H9 (cell line): ENCODE measurements at regions not wholly inside any gene's neighbourhood (a gene's known extent, or its start where the extent isn't known, plus 50 kb on each side); places are given as distances from the start of the nearest gene placed in this dataset.

ENCODE experiments used
- DNase-seq: peaks from one replicate; pipeline ENCODE4 v3.0.0-alpha.2; 2017
- H2AFZ ChIP-seq: one replicate; pipeline ENCODE4 v1.6.1; 2013; ENCODE audit warnings: mild to moderate bottlenecking, low read length, control low read depth, moderate library complexity
- H2AK5ac ChIP-seq: 2 replicates; pipeline ENCODE4 v1.6.1; 2013; ENCODE audit warnings: low read length, control low read depth, mixed read lengths; ENCODE audit not compliant: insufficient read length
- H2BK120ac ChIP-seq: one replicate; pipeline ENCODE4 v1.6.1; 2013; ENCODE audit warnings: low read depth, mild to moderate bottlenecking, low read length, control low read depth, inconsistent platforms; ENCODE audit not compliant: poor library complexity, severe bottlenecking
- H2BK12ac ChIP-seq: 2 replicates; pipeline ENCODE4 v1.6.1; 2013; ENCODE audit warnings: low read length, control low read depth, mixed read lengths, low read depth; ENCODE audit not compliant: insufficient read length
- H2BK15ac ChIP-seq: 2 replicates; pipeline ENCODE4 v1.6.1; 2013; ENCODE audit warnings: low read depth, low read length, control low read depth
- H2BK20ac ChIP-seq: one replicate; pipeline ENCODE4 v1.6.1; 2013; ENCODE audit warnings: low read depth, mild to moderate bottlenecking, low read length, control low read depth, inconsistent platforms; ENCODE audit not compliant: poor library complexity, severe bottlenecking
- H2BK5ac ChIP-seq: 2 replicates; pipeline ENCODE4 v1.6.1; 2013; ENCODE audit warnings: low read length, control low read depth, mixed read lengths; ENCODE audit not compliant: insufficient read length
- H3K14ac ChIP-seq: 2 replicates; pipeline ENCODE4 v1.6.1; 2013; ENCODE audit warnings: low read length, control low read depth; ENCODE audit not compliant: insufficient read depth
- H3K18ac ChIP-seq: 2 replicates; pipeline ENCODE4 v1.6.1; 2013; ENCODE audit warnings: low read depth, mild to moderate bottlenecking, mixed read lengths, low read length, control low read depth; ENCODE audit not compliant: insufficient read length
- H3K23ac ChIP-seq: 2 replicates; pipeline ENCODE4 v1.6.1; 2013; ENCODE audit warnings: low read length, control low read depth, mixed read lengths, low read depth; ENCODE audit not compliant: insufficient read length
- H3K23me2 ChIP-seq: 2 replicates; pipeline ENCODE4 v1.6.1; 2013; ENCODE audit warnings: low read depth, mild to moderate bottlenecking, mixed read lengths, low read length, control low read depth; ENCODE audit not compliant: insufficient read length, poor library complexity, severe bottlenecking
- H3K27ac ChIP-seq: 2 replicates; pipeline ENCODE4 v1.5.1; 2013; ENCODE audit warnings: low read length, control low read depth, mixed read lengths, low read depth; ENCODE audit not compliant: insufficient read length
- H3K27me3 ChIP-seq: 2 replicates; pipeline ENCODE4 v1.6.1; 2013; ENCODE audit warnings: low read length, control low read depth, inconsistent platforms; ENCODE audit not compliant: insufficient read depth
- H3K4ac ChIP-seq: 2 replicates; pipeline ENCODE4 v1.6.1; 2013; ENCODE audit warnings: low read depth, mild to moderate bottlenecking, control low read depth, inconsistent platforms, low read length, moderate library complexity
- H3K4me1 ChIP-seq: 2 replicates; pipeline ENCODE4 v1.6.1; 2013; ENCODE audit warnings: low read length, control low read depth, inconsistent platforms; ENCODE audit not compliant: insufficient read depth
- H3K4me2 ChIP-seq: 2 replicates; pipeline ENCODE4 v1.6.1; 2013; ENCODE audit warnings: low read length, control low read depth, mixed read lengths; ENCODE audit not compliant: insufficient read length, insufficient read depth
- H3K56ac ChIP-seq: 2 replicates; pipeline ENCODE4 v1.6.1; 2013; ENCODE audit warnings: low read depth, mild to moderate bottlenecking, mixed read lengths, low read length, control low read depth; ENCODE audit not compliant: insufficient read length
- H3K79me1 ChIP-seq: 2 replicates; pipeline ENCODE4 v1.6.1; 2013; ENCODE audit warnings: low read depth, mild to moderate bottlenecking, moderate library complexity, low read length, control low read depth, inconsistent platforms; ENCODE audit not compliant: insufficient read depth, poor library complexity, severe bottlenecking
- H3K79me2 ChIP-seq: 2 replicates; pipeline ENCODE4 v1.6.1; 2013; ENCODE audit warnings: low read length, control low read depth, inconsistent platforms; ENCODE audit not compliant: insufficient read depth
- H3K9ac ChIP-seq: 2 replicates; pipeline ENCODE4 v1.6.1; 2013; ENCODE audit warnings: low read length, control low read depth, mixed read lengths; ENCODE audit not compliant: insufficient read length; ENCODE audit errors: extremely low read depth
- H3K9me3 ChIP-seq: one replicate; pipeline ENCODE4 v1.6.1; 2013; ENCODE audit warnings: low read depth, low read length, inconsistent platforms; ENCODE audit not compliant: control insufficient read depth
- H3T11ph ChIP-seq: one replicate; pipeline ENCODE4 v1.6.1; 2013; ENCODE audit warnings: mild to moderate bottlenecking, low read length, control low read depth, inconsistent platforms
- H4K20me1 ChIP-seq: one replicate; pipeline ENCODE4 v1.6.1; 2013; ENCODE audit not compliant: control insufficient read depth, insufficient read length, insufficient read depth
- H4K5ac ChIP-seq: 2 replicates; pipeline ENCODE4 v1.6.1; 2013; ENCODE audit warnings: low read depth, mild to moderate bottlenecking, mixed read lengths, low read length, control low read depth; ENCODE audit not compliant: insufficient read length
- H4K8ac ChIP-seq: replicated peaks from 2 replicates; pipeline ENCODE4 v1.6.1; 2013; ENCODE audit warnings: low read length, control low read depth, mixed read lengths, low read depth; ENCODE audit not compliant: insufficient read length
- H4K91ac ChIP-seq: 2 replicates; pipeline ENCODE4 v1.6.1; 2013; ENCODE audit warnings: low read depth, mild to moderate bottlenecking, moderate library complexity, mixed read lengths, low read length, control low read depth; ENCODE audit not compliant: insufficient read length
- H3K27ac Mint-ChIP-seq, 3 experiments: 2 replicates in 2 of 3; 3 replicates in 1 of 3; pipeline ENCODE4 v1.8.0; 2020 to 2021; ENCODE audit warnings: mixed read lengths in 3 of 3, mild to moderate bottlenecking in 1 of 3, moderate library complexity in 1 of 3
- H3K27me3 Mint-ChIP-seq: 2 replicates; pipeline ENCODE4 v1.8.0; 2021; ENCODE audit warnings: low read depth, mild to moderate bottlenecking, moderate library complexity, mixed read lengths
- H3K36me3 Mint-ChIP-seq, 3 experiments: 2 replicates in 2 of 3; 3 replicates in 1 of 3; pipeline ENCODE4 v1.8.0; 2020 to 2021; ENCODE audit warnings: low read depth in 3 of 3, mixed read lengths in 3 of 3; ENCODE audit not compliant: insufficient read depth in 1 of 3
- H3K4me1 Mint-ChIP-seq, 2 experiments: 2 replicates each; pipeline ENCODE4 v1.8.0; 2020; ENCODE audit warnings: mixed read lengths in 2 of 2
- H3K4me3 Mint-ChIP-seq, 2 experiments: 2 replicates in 1 of 2; 3 replicates in 1 of 2; pipeline ENCODE4 v1.8.0; 2020 to 2021; ENCODE audit warnings: mild to moderate bottlenecking in 2 of 2, mixed read lengths in 2 of 2, moderate library complexity in 1 of 2
- H3K9me3 Mint-ChIP-seq, 2 experiments: 2 replicates in 1 of 2; 3 replicates in 1 of 2; pipeline ENCODE4 v1.8.0; 2020; ENCODE audit warnings: mild to moderate bottlenecking in 2 of 2, mixed read lengths in 2 of 2, moderate library complexity in 1 of 2
- CTCF ChIP-seq: fragments of 200-600 bp; sonication (generic); conservative IDR thresholded peaks from 3 replicates; pipeline ENCODE4 v1.8.0; 2021; ENCODE audit warnings: antibody characterized with exemption, mild to moderate bottlenecking
- WGBS: extraction: QIAGEN DNeasy Blood & Tissue Kit; methylation state at CpG from one replicate; pipeline ENCODE4 v1.1.7; 2013; ENCODE audit warnings: missing lambda C conversion rate, low lambda C conversion rate, mixed read lengths; ENCODE audit not compliant: insufficient read length; ENCODE audit errors: extremely low coverage; 5-methylcytosine and 5-hydroxymethylcytosine counted together

GRCh38 chrX:140034916-140035315 lies 69.6 kb upstream of the CXorf66 start:
- no peak overlapping the region for H2BK5ac ChIP-seq
- no peak for DNase-seq

More at GRCh38 chrX:140034916-140035315, 69.6 kb upstream of the CXorf66 start:
- H3K79me1 ChIP-seq, result no peaks in the 10 kb centered on the region
- no peak overlapping the region for H3K4ac ChIP-seq
- H3K27ac ChIP-seq, result no peak overlapping the region
- no peak overlapping the region for H2BK120ac ChIP-seq
- H3K9ac ChIP-seq, result no peak overlapping the region
- H4K20me1 ChIP-seq, result no peaks in the 10 kb centered on the region
- no peak overlapping the region for H3K4me2 ChIP-seq
- Mint-ChIP-seq H3K4me1 (peaks cover 3 to 9% of the 10 kb centered on the region in 2 experiments), H3K4me3 (no peak overlapping the region), H3K27me3 (no peaks in the 10 kb centered on the region; the same call in 1 of the 2 replicates), H3K9me3 (peaks cover 0 to 2% of the 10 kb centered on the region in 2 experiments; a peak in 4 of 5 replicates), H3K36me3 (no peaks in the 10 kb centered on the region; a peak in 1 of 7 replicates), H3K27ac (no peak overlapping the region; a peak in 1 of 7 replicates)
- no peak overlapping the region for H4K8ac ChIP-seq
- H2BK15ac ChIP-seq, result no peak overlapping the region
- no peaks in the 10 kb centered on the region for H3K4me1 ChIP-seq
- no peak overlapping the region for H4K91ac ChIP-seq
- H2BK20ac ChIP-seq, result no peak overlapping the region
- H2AFZ ChIP-seq, result no peak overlapping the region
- H3K9me3 ChIP-seq, result no peaks in the 10 kb centered on the region
- no peak overlapping the region for H3K14ac ChIP-seq
- no peaks in the 10 kb centered on the region for H3K27me3 ChIP-seq
- no CpG with 5 or more reads among the region's 4 CpGs for WGBS
- no peak overlapping the region for H3K18ac ChIP-seq
- H4K5ac ChIP-seq, result no peak overlapping the region
- H3K23ac ChIP-seq, result no peak overlapping the region
- no peak overlapping the region for H2AK5ac ChIP-seq
- H3K56ac ChIP-seq, result no peak overlapping the region
- no peaks in the 10 kb centered on the region for H3K23me2 ChIP-seq
- no peak overlapping the region for H2BK12ac ChIP-seq
- TF ChIP-seq CTCF, result peak; percentile 77
- H3K79me2 ChIP-seq, result no peaks in the 10 kb centered on the region
- no peak overlapping the region for H3T11ph ChIP-seq
